HUES64 (cell line): ENCODE measurements at regions not wholly inside any gene's neighbourhood (a gene's known extent, or its start where the extent isn't known, plus 50 kb on each side); places are given as distances from the start of the nearest gene placed in this dataset.
"Not testable (repeated sequence)": the region's sequence is repeated elsewhere in the genome, so short reads cannot be mapped to it uniquely, and the experiment has no call there.

Experiments used
- H3K27ac ChIP-seq: 2 replicates; pipeline ENCODE4 v1.7.0; 2013; ENCODE audit warnings: low read depth, low read length, inconsistent platforms
- H3K27me3 ChIP-seq: 2 replicates; pipeline ENCODE4 v1.6.1; 2013; ENCODE audit warnings: mild to moderate bottlenecking, low read length; ENCODE audit not compliant: insufficient read depth
- H3K36me3 ChIP-seq: 2 replicates; pipeline ENCODE4 v1.6.1; 2013; ENCODE audit warnings: mild to moderate bottlenecking, low read length; ENCODE audit not compliant: insufficient read depth
- H3K4me1 ChIP-seq: 2 replicates; pipeline ENCODE4 v1.6.1; 2013; ENCODE audit warnings: mild to moderate bottlenecking, low read length, moderate library complexity; ENCODE audit not compliant: insufficient read depth
- H3K4me3 ChIP-seq: 2 replicates; pipeline ENCODE4 v1.5.1; 2013; ENCODE audit warnings: mild to moderate bottlenecking, low read length, moderate library complexity
- H3K9ac ChIP-seq: 2 replicates; pipeline ENCODE4 v1.6.1; 2013; ENCODE audit warnings: mild to moderate bottlenecking, low read depth, low read length
- H3K9me3 ChIP-seq: 2 replicates; pipeline ENCODE4 v1.6.1; 2013; ENCODE audit warnings: low read depth, low read length; ENCODE audit not compliant: insufficient read depth
- WGBS: fragments of 150-250, 120-280 bp; methylation state at CpG from one replicate; pipeline ENCODE4 v1.1.7; 2013; ENCODE audit warnings: missing lambda C conversion rate; 5-methylcytosine and 5-hydroxymethylcytosine counted together

GRCh38 chr3:26233374-26233773, 389.2 kb upstream of the LRRC3B start:
- no peak overlapping the region for H3K9ac ChIP-seq

GRCh38 chr3:26236531-26236930, 386.0 kb upstream of the LRRC3B start:
- no peaks in the 10 kb centered on the region for H3K9me3 ChIP-seq
- H3K27ac ChIP-seq: no peak overlapping the region
- no peaks in the 10 kb centered on the region for H3K4me1 ChIP-seq
- H3K4me3 ChIP-seq: no peak overlapping the region
- no peaks in the 10 kb centered on the region for H3K27me3 ChIP-seq
- no peak overlapping the region for H3K9ac ChIP-seq
- no peaks in the 10 kb centered on the region for H3K36me3 ChIP-seq
- 95% methylated on average over 2 of the region's 2 CpGs for WGBS

More at GRCh38 chr3:26233374-26233773, 389.2 kb upstream of the LRRC3B start:
- Histone ChIP-seq H3K36me3 (no peaks in the 10 kb centered on the region), H3K4me1 (no peaks in the 10 kb centered on the region), H3K9me3 (no peaks in the 10 kb centered on the region), H3K27ac (no peak overlapping the region), H3K4me3 (no peak overlapping the region), H3K27me3 (no peaks in the 10 kb centered on the region)
- over 99% methylated on average over 3 of the region's 4 CpGs for WGBS

- Histone ChIP-seq H3K4me1 (no peaks in the 10 kb centered on the region), H3K4me3 (no peak overlapping the region), H3K27ac (no peak overlapping the region), H3K36me3 (no peaks in the 10 kb centered on the region), H3K9ac (no peak overlapping the region), H3K27me3 (no peaks in the 10 kb centered on the region), H3K9me3 (no peaks in the 10 kb centered on the region)
- 100% methylated on average over 3 of the region's 4 CpGs for WGBS
Observed at GRCh38 chr3:26237036-26237682, 385.4 kb upstream of the LRRC3B start.

- WGBS: 94% methylated on average over 14 of the region's 14 CpGs
- not testable (repeated sequence) for H3K4me3 ChIP-seq, H3K27ac ChIP-seq, H3K9ac ChIP-seq, H3K9me3 ChIP-seq, H3K4me1 ChIP-seq, H3K36me3 ChIP-seq, H3K27me3 ChIP-seq
Observed at GRCh38 chr3:26244586-26244985, 378.0 kb upstream of the LRRC3B start.

- Histone ChIP-seq H3K36me3 (no peaks in the 10 kb centered on the region), H3K4me1 (no peaks in the 10 kb centered on the region), H3K27ac (no peak overlapping the region), H3K4me3 (no peak overlapping the region), H3K9ac (no peak overlapping the region), H3K9me3 (no peaks in the 10 kb centered on the region), H3K27me3 (no peaks in the 10 kb centered on the region)
Observed at GRCh38 chr3:26245236-26245635, 377.3 kb upstream of the LRRC3B start.

GRCh38 chr3:26246901-26247300, 375.7 kb upstream of the LRRC3B start:
- no CpG with 5 or more reads among the region's 2 CpGs for whole genome bisulfite sequencing
- Histone ChIP-seq H3K4me3 (no peak overlapping the region), H3K9me3 (no peaks in the 10 kb centered on the region), H3K4me1 (no peaks in the 10 kb centered on the region), H3K9ac (no peak overlapping the region), H3K36me3 (no peaks in the 10 kb centered on the region), H3K27ac (no peak overlapping the region), H3K27me3 (no peaks in the 10 kb centered on the region)

- no peaks in the 10 kb centered on the region for H3K27me3 ChIP-seq
- no peak overlapping the region for H3K27ac ChIP-seq
- WGBS: 91% methylated on average over 3 of the region's 3 CpGs
- H3K4me1 ChIP-seq: no peaks in the 10 kb centered on the region
- no peaks in the 10 kb centered on the region for H3K9me3 ChIP-seq
- H3K4me3 ChIP-seq: no peak overlapping the region
- no peaks in the 10 kb centered on the region for H3K36me3 ChIP-seq
- H3K9ac ChIP-seq: no peak overlapping the region
Observed at GRCh38 chr3:26247712-26248111, 374.9 kb upstream of the LRRC3B start.

- Histone ChIP-seq H3K9me3 (no peaks in the 10 kb centered on the region), H3K36me3 (no peaks in the 10 kb centered on the region), H3K4me3 (no peak overlapping the region), H3K27ac (no peak overlapping the region), H3K27me3 (no peaks in the 10 kb centered on the region), H3K4me1 (no peaks in the 10 kb centered on the region), H3K9ac (no peak overlapping the region)
- 98% methylated on average over 4 of the region's 4 CpGs for WGBS
Observed at GRCh38 chr3:26252001-26252400, 370.6 kb upstream of the LRRC3B start.

- WGBS: 96% methylated on average over 3 of the region's 3 CpGs
- Histone ChIP-seq H3K27ac (no peak overlapping the region), H3K36me3 (no peaks in the 10 kb centered on the region), H3K27me3 (no peaks in the 10 kb centered on the region), H3K9ac (no peak overlapping the region), H3K4me1 (no peaks in the 10 kb centered on the region), H3K4me3 (no peak overlapping the region), H3K9me3 (no peaks in the 10 kb centered on the region)
Observed at GRCh38 chr3:26256224-26256623, 366.3 kb upstream of the LRRC3B start.

- over 99% methylated on average over 3 of the region's 3 CpGs for WGBS
Observed at GRCh38 chr3:26259176-26259575, 363.4 kb upstream of the LRRC3B start.

GRCh38 chr3:26260139-26260538, 362.4 kb upstream of the LRRC3B start:
- no peak overlapping the region for H3K9ac ChIP-seq
- H3K9me3 ChIP-seq: no peaks in the 10 kb centered on the region
- H3K27me3 ChIP-seq: no peaks in the 10 kb centered on the region
- 100% methylated on average over 1 of the region's 1 CpG for WGBS
- no peak overlapping the region for H3K27ac ChIP-seq
- H3K4me3 ChIP-seq: no peak overlapping the region
- peaks cover 6% of the 10 kb centered on the region; the same call in 1 of the 2 replicates for H3K4me1 ChIP-seq
- no peaks in the 10 kb centered on the region for H3K36me3 ChIP-seq

More at GRCh38 chr3:26259176-26259575, 363.4 kb upstream of the LRRC3B start:
- Histone ChIP-seq H3K27me3 (no peaks in the 10 kb centered on the region), H3K9me3 (no peaks in the 10 kb centered on the region), H3K4me1 (no peaks in the 10 kb centered on the region), H3K4me3 (no peak overlapping the region), H3K9ac (no peak overlapping the region), H3K27ac (no peak overlapping the region), H3K36me3 (no peaks in the 10 kb centered on the region)

GRCh38 chr3:26264708-26265107, 357.9 kb upstream of the LRRC3B start:
- Histone ChIP-seq H3K4me3 (no peak overlapping the region), H3K27me3 (no peaks in the 10 kb centered on the region), H3K27ac (no peak overlapping the region), H3K4me1 (peaks cover 6% of the 10 kb centered on the region; the same call in 1 of the 2 replicates), H3K9ac (no peak overlapping the region), H3K9me3 (no peaks in the 10 kb centered on the region), H3K36me3 (no peaks in the 10 kb centered on the region)
- WGBS: 77% methylated on average over 3 of the region's 4 CpGs
